ENCODE measurements at regions not wholly inside any gene's neighbourhood (a gene's known extent, or its start where the extent isn't known, plus 50 kb on each side); places are given as distances from the start of the nearest gene placed in this dataset.
A peak's percentile ranks its signal among the peaks of the same experiment; 100 is the strongest.

DNA sequence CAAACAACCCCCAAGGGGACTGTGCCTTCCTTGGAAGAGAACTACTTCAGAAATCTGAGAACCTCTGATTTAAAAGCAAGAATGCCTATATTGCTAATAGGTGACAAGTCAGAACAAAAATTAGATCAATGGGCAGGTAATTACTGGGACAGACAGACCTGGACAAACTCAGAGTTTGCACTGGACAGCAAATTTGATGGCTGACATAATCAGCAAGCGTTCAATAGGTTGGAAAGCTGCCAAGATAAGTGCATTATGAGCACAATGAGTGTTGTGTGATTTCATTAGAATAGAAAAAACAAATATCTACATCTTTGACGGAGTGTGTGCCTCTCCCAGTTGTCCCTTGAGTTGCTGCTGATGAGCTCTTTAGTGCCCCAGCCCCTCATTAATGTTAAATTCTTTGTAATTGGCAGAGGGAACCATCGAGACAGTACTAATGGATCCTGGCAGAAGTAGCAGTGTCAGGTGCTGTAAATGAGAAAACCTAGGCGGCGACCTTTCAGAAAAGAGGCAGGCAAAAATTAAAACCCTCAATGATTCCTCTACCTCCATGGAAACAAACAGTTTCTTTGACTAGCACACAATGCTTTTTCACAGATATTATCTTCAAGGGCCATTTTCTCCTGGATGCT lies 116.5 kb upstream of the COL21A1 start:
- no peak for DNase-seq
- Histone ChIP-seq H3K9me3 (no peaks in the 10 kb centered on the region), H3K27me3 (no peaks in the 10 kb centered on the region), H3K27ac (no peak overlapping the region), H3K4me3 (no peak overlapping the region), H3K4me1 (peaks cover 0 to 8% (median 7%) of the 10 kb centered on the region in 3 donors), H3K36me3 (no peaks in the 10 kb centered on the region)
- WGBS, 2 donors: 78 to 79% methylated on average over 5 of the region's 5 CpGs
- TF ChIP-seq POLR2A (IDR thresholded peaks at IDR 0.05): no peak
- TF ChIP-seq CTCF (IDR thresholded peaks at IDR 0.05): no peak
- intact Hi-C loops (cut with DNase I): no loop called here

DNA sequence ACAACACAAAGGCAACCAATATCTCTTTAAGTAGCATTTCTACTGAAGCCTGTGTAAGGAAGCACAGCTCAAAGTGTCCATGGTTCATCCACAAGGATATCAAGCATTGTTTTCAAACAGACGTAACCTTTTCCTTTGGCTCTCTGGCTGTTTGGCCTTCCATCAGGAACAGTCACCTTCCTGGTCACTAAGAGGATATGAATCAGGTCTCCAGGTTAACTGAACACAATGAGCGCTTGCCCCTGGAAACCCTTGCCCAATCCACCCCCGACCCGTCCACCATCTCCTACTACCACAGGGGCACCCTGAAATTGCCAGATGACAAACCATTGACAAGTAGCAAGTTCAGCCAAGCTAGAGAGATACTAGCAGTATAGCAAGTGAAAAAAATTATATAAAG lies 114.4 kb upstream of the COL21A1 start:
- Histone ChIP-seq H3K4me1 (peaks cover 0 to 8% (median 7%) of the 10 kb centered on the region in 3 donors), H3K36me3 (no peaks in the 10 kb centered on the region), H3K27me3 (no peaks in the 10 kb centered on the region), H3K4me3 (no peak overlapping the region), H3K9me3 (no peaks in the 10 kb centered on the region), H3K27ac (no peak overlapping the region)
- DNase-seq: no peak
- TF ChIP-seq CTCF (IDR thresholded peaks at IDR 0.05) (no peak), POLR2A (IDR thresholded peaks at IDR 0.05) (no peak)
- intact Hi-C loops (cut with DNase I): no loop called here
- WGBS, 2 donors: 73 to 91% methylated on average over 4 of the region's 4 CpGs

GRCh38 chr6:56359201-56359899 lies 112.0 kb upstream of the COL21A1 start:
- Histone ChIP-seq H3K4me1 (no peaks in the 10 kb centered on the region), H3K27ac (no peak overlapping the region), H3K27me3 (no peaks in the 10 kb centered on the region), H3K9me3 (no peaks in the 10 kb centered on the region), H3K4me3 (no peak overlapping the region), H3K36me3 (no peaks in the 10 kb centered on the region)
- peak; percentile 12 for DNase-seq
- intact Hi-C loops (cut with DNase I): loop anchor here (5.0 kb wide), 1 partner anchor 233 kb away; no protein-coding TSS in a partner anchor
- peak; percentile 52 to 88 (median 82) for TF ChIP-seq CTCF (IDR thresholded peaks at IDR 0.05)
- no peak for TF ChIP-seq POLR2A (IDR thresholded peaks at IDR 0.05)
- whole genome bisulfite sequencing, 2 donors: 31 to 32% methylated on average over 9 of the region's 9 CpGs

DNA sequence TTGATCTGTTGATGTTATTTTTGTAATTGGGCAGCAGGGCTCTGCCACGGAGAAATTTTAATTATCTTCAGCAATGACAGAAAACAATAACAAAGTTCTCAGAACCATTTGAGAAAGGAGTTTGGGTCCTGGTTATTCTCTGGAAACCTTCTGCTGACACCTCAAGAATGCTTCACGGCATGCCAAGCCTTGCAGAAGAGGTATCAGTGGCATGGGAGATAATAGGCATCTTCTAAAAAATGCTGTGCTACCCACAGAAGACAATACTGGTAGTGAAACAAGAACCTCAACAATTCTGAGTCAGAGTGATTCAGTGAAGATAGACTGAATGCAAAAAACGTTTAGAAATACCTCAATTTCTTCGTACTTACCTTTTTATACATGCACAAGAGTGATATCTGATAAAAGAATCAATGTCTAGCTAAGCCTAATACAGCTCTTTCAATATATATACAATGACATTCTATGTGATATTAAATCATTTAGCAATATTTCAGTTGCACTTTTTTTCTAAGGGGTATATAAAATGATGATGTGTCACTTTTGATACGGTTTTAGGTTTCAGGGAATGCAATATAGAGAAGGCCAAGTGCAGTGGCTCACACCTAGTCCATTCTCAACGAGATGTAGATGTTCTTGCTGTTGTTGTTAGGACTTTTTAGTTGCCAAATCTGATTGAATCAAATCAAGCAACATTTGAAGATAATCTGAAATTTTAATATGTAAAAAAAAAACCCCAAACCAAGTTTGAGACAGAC lies 110.4 kb upstream of the COL21A1 start:
- Histone ChIP-seq H3K27ac (no peak overlapping the region), H3K36me3 (no peaks in the 10 kb centered on the region), H3K4me3 (no peak overlapping the region)

More for the DNA sequence above, 110.4 kb upstream of the COL21A1 start:
- H3K9me3 ChIP-seq: peaks cover 0 to 6% (median 0%) of the 10 kb centered on the region in 3 donors
- WGBS, 2 donors: 47 to 53% methylated on average over 6 of the region's 6 CpGs
- DNase-seq: no peak
- H3K27me3 ChIP-seq: no peaks in the 10 kb centered on the region
- H3K4me1 ChIP-seq: no peaks in the 10 kb centered on the region
- intact Hi-C loops (cut with DNase I): loop anchor here (5.0 kb wide), 1 partner anchor 235 kb away; no protein-coding TSS in a partner anchor
- no peak for TF ChIP-seq CTCF (IDR thresholded peaks at IDR 0.05)
- no peak for TF ChIP-seq POLR2A (IDR thresholded peaks at IDR 0.05)
